Epithelial cell of proximal tubule (primary cell): ENCODE measurements at regions not wholly inside any gene's neighbourhood (a gene's known extent, or its start where the extent isn't known, plus 50 kb on each side); places are given as distances from the start of the nearest gene placed in this dataset.

ENCODE experiments used
- DNase-seq: peaks from one replicate; pipeline ENCODE4 v3.0.0-alpha.2; 2011; ENCODE audit warnings: low read depth
- H3K4me3 ChIP-seq: 2 replicates; pipeline ENCODE4 v1.5.1; 2011; ENCODE audit warnings: low read depth, mild to moderate bottlenecking, low read length
- TF ChIP-seq, protein P1 (sequence below): conservative IDR thresholded peaks from 2 replicates; pipeline ENCODE4 v1.5.1; 2012; ENCODE audit warnings: low read depth, mild to moderate bottlenecking, low read length

DNA sequence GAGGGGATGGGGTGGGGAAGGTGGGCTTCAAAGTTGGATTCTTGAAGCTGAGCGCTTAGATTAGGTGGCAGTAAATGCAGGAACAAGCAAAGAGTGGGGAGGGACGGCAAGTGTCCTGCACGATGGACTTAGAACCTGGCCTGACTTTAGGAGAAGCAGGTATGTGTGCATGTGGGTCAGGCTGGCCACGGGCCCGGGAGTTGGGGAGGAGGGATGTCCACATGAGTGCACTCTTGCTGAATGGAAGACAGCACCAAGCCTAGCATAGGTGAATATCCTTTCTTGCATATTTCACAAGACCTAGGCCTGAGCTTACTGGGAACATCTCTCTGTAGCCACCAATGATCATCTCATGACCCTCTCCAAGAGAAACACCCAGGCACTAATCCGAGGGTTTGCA lies 96.1 kb downstream of the DDX1 start:
- no peak for DNase-seq
- H3K4me3 ChIP-seq, result no peak overlapping the region
- TF ChIP-seq, protein P1, sequence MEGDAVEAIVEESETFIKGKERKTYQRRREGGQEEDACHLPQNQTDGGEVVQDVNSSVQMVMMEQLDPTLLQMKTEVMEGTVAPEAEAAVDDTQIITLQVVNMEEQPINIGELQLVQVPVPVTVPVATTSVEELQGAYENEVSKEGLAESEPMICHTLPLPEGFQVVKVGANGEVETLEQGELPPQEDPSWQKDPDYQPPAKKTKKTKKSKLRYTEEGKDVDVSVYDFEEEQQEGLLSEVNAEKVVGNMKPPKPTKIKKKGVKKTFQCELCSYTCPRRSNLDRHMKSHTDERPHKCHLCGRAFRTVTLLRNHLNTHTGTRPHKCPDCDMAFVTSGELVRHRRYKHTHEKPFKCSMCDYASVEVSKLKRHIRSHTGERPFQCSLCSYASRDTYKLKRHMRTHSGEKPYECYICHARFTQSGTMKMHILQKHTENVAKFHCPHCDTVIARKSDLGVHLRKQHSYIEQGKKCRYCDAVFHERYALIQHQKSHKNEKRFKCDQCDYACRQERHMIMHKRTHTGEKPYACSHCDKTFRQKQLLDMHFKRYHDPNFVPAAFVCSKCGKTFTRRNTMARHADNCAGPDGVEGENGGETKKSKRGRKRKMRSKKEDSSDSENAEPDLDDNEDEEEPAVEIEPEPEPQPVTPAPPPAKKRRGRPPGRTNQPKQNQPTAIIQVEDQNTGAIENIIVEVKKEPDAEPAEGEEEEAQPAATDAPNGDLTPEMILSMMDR, result no peak

DNA sequence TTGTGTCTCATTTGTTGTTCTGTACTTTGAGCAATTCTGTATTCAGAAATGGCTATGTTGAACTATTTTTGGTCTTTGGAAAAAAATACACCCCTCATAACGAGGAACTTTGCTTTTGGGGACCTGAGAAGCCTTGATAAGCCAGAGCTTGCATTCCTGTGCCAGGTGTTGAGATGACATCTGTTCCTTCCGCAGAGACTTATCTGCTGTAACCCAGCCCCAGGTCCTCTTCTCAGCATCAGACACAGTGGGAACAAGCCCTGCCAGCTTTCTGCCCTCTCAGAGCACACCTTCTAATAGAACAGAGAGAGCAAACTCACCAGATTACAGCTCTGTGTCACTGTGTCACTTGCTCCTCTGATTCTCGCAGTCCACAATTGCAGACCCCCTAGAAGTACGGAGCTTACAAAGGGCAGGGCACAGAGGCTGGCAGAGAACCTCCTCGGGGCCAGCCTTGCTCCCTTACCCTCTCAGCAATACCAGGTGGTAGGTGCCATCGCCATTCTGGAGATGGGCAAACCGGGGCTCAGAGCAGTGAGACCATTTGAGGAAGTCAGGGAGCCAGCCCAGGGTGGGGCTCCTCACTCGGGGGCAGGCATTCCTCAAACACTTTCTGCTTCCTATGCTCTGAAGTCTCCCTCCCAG lies 97.4 kb downstream of the DDX1 start:
- TF ChIP-seq, protein P1, result no peak
- DNase-seq, result no peak

DNA sequence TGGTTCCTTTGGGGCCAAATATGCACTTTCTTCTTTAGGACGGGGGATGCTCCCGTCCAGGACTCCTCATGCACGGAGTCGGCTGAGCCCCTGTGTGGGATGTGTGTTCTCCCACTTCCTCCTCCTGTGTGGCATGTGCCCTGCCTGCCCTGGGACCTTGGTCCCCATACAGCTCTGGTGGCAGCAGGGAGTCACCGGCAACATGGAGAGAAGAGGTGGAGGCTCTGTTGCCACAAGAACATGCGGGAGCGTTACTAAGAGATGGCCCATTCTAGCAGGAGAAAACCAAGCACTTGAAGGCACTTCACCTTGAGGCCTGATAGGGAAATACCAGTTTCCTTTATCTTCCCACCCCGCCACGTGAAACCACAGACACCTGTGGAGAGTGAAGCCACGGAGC lies 98.0 kb downstream of the DDX1 start:
- H3K4me3 ChIP-seq, result no peak overlapping the region
- TF ChIP-seq, protein P1, result no peak
- no peak for DNase-seq

More for the DNA sequence above, 97.4 kb downstream of the DDX1 start:
- no peak overlapping the region for H3K4me3 ChIP-seq

DNA sequence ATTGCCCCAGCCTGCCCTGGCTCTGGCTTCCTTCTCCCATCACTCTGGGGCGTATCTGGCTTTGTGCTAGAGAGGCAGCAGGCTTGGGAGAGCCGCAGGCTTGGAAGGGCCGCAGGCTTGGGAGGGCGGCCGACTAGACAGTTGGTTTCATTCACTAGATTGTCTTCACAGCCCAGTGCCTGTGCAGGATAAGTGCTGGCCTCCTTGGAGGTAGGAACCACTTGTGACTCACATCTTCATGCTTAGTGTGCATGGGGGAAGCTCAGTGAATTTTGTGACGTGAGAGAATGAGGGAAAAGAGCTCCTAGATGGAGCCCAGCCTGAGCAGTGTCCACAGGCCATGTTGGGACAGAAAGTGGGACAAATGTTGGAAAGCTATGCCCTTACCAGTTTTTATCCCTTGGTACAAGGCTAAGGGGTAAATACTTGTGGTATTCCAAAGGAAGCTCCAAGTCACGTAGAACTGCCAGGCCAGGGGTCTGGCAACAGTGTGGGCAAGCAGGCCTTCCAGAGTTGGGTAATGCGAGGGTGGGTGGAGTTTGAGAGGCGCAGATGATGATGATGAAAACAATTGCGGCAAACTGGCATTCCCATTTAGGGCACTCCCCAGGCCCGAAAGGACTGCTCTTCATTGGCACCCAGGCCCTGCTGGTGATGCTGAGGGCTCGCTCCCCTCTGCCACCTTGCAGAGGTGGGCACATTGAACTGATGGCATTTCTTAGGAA lies 100.1 kb downstream of the DDX1 start:
- no peak overlapping the region for H3K4me3 ChIP-seq
- TF ChIP-seq, protein P1, result no peak
- DNase-seq, result no peak

DNA sequence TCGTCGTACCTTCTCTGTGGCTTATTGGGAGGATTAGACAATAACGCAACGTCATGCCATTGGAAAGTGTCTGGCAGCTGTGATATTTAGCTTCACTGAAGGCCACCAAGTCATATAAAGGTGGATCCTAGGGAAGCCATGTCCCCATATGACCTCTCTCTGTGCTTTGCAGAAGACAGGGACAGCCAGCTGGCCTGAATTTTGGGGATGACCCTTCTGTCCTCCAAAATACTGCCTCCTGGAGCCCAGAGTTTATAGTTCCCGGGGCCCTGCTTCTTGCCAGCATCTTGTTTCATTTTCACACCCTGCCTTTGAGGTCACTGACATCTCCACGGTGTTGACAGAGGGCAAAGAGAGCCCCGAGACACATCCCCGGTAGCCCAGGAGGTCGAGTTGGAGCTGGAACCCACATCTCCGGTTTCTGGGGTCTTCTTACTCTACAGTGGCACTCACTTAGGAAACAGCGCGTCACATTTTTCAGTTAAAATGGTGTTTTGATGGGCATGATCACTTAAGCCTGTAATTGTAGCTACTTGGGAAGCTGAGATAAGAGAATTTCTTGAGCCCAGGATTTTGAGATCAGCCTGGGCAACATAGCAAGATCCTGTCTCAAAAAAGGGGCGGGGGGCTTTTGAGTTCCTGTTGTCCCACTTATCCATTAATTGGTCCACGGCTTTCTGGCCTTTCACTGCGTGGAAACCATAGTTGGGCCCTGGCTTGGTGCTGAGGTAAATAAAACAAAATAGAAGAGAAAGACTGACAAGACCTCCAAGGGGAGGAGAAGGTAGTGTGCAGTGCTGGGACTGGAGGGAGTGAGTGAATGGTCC lies 101.1 kb downstream of the DDX1 start:
- TF ChIP-seq, protein P1, result no peak
- DNase-seq, result no peak
- no peak overlapping the region for H3K4me3 ChIP-seq

DNA sequence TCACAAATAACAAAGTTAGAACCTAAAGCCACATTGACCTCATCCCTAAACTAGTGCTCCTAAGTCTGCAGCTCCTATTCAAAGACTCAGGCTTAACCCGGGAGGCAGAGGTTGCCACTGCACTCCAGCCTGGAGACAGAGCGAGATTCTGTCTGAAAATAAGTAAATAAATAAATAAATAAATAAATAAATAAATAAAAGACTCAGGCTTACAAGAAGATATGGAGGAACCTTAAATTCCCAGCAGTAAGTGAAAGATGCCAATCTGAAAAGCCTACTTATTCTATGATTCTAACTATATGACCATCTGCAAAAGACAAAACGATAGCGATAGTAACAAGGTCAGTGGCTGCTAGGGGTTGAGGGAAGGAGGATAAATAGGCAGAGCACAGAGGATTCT lies 101.7 kb downstream of the DDX1 start:
- H3K4me3 ChIP-seq, result no peak overlapping the region
- TF ChIP-seq, protein P1, result no peak
- DNase-seq, result no peak
